HG03354 (cell line): ENCODE measurements at regions not wholly inside any gene's neighbourhood (a gene's known extent, or its start where the extent isn't known, plus 50 kb on each side); places are given as distances from the start of the nearest gene placed in this dataset.

Source experiments
- ATAC-seq: cut with Tn5 transposase; IDR thresholded peaks from one replicate; pipeline ENCODE4 v1.9.1; 2021; ENCODE audit warnings: mild to moderate bottlenecking; ENCODE audit not compliant: unreplicated experiment, poor library complexity, severe bottlenecking

DNA sequence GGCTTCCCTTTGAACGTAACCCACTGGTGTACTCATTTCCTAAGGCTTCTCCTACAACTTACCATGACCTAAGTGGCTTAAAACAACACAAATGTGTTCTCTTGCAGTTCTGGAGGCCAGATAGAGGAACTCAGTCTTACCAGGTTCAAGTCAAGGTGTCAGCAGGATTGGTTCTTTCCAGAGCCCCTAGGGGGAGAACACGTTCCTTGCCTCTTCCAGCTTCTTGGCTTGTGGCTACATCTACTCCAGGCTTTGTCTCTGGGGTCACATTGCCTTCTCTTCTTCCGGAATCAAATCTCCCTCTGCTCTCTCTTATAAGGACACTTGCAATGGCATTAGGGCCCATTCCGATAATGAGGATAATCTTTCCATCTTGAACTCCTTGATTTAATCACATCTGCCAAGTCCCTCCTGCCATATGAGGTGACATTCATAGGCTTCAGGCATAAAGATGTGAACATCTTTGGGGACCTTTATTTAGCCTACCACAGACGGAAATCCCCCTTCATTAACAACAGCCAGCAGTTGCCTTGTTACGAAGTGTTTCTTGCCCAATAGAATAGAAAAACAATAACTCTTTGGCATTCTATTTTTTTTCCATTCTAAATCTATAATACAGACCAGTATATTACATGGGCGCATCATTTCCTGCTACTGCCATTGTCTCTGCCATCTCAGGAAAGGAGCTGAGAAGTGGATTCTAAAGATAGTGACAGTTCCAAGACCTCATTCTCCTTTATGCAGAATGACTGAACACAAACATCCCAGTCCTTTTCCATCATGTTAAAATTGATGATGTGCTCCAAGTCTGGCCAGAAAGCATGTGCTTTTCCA, 362.0 kb downstream of the ZNF521 start:
- no peak for ATAC-seq

DNA sequence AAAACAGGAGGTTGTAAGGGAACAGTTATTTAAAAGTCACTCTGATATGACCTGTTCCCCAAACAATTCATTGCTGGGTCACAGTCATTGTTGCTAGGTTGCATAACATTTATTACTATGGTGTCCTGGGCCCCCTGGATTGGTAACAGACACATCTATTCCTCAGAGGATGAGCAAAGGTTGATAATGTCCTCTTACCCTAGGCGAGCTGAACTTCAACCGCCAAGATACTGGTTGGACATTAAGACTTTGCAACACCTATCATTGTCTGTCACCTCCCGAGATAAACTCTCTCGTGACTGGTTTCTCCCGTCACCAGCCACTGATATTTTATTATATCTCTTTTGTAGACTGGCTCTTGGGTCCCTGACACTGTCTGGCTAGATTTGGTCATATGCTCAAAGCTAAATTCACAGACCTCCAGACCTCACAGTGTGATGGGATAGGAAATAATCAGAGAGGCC, 361.3 kb downstream of the ZNF521 start:
- no peak for ATAC-seq

DNA sequence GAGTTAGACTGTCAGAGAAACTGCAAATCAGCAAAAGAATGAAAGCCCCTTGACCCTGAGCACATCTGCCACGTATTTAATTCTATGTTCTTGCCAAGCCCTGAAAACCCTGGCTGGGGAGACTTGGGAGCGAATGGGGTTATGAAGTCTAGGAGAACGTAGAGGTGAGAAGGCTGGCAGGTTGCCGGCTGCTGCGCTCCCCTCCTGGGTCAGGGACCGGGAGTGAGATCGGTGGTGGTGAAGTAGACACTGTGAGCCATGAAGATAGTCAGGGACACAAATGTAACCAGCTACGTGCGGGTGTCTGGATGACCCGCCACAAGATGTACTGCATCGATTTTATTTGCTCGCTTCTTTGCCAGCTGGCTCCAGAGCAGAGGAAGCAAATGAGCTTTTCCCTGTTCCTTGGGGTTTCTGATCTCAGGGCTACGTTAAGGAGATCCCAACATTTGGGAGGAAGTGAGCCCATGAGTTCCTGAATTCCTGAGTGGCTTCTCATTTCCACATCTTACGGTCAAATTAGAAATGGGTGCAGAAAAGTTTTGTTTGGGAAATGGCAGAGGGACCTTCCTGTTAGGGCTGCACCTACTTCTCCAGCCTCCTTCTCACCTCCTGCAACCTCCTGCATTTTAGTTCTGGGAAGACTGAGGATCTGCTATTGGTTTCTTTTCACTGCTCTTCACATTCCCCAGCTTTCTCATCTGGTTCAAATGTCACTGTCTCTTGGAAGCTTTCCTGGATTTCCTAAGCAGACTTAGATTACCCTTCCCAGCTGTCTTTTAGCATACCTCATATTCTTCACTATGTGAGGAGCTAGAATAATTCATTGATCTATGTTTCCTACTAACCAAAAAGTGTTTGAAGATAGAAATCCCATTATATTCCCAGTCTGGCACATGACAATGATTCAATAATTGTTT, 360.6 kb downstream of the ZNF521 start:
- ATAC-seq, result no peak

DNA sequence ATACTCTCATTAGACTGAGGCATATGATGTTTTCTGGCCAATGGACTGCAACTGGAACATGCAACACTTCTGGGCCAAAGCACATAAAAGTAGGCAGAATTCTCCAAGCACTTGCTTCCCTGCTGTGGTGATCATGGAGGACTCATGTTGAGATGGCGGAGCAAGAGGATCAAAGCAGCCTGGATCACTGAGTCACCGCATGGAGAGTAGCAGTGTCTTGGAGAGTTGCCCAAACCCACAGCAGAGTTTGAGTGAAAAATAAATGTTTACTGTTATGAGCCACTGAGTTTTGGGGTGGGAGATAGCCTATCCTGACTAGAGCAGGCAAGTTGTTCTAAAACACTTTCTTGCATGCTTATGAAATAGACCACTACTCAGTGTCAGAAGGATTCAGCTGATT, 359.5 kb downstream of the ZNF521 start:
- no peak for ATAC-seq

DNA sequence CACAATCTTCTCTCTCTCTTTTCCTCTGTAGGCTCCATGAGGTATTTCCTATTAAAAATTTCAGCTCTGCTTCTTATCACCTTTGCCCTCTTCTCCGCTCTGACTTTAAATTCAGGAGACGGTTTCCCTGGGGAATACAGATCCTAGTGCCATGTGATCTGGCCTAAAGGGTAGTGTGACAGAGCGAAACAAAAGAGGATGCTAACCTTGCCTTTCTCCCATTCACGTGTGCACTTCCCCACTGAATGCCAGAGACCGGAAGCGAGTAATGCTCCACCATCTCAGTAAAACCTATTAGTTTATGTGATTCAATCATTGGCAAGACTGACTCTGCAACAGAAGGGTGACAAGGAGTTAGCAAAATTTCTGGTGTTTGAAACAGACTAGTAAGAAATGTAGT, 358.3 kb downstream of the ZNF521 start:
- ATAC-seq, result no peak

GRCh38 chr18:24995056-24995455, 356.9 kb downstream of the ZNF521 start:
- no peak for ATAC-seq

DNA sequence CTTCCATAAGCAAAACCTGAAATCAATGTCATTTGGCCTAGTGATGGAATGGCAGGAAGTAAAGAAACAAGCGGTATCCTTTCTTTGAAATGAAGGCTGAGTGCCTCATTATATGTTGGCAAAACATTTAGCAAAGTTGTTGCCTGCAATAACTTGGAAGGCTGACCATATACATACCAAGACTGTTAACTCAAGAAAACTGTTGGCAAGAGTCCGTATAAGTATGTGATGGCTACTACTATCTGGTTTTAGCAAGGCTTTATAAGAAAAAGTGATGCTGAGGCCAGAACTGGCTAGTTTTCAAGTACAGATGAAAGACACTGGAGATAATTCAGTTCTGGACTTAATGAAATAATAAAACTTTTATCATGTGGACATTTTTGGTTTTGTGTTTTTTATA, 356.2 kb downstream of the ZNF521 start:
- ATAC-seq, result no peak

DNA sequence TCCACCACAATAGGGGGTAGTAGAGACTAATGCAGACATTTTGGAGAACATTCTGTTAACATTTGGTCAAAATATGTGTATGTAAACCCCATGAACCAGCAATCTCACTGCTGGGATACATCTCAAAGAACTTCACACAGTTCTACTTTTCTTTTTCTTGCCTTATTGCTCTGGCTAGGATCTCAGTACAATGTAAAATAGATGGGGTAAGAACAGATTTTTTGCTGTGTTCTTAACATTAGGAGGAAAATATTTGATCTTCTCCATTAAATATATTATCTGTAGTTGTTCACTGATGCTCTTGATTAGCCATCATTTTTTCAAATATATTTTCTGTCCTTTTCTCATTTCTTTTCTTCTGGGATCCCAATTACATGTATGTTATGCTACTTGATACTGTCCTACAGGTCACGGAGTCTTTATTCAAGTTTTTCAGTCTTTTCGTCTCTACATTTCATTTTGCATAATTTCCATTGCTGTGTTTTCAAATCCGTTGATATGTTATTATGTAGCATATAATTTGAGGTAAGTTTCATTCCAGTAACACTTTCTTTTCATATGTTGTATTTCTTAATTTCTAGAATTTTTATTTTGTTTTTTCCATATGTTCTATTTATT, 352.2 kb downstream of the ZNF521 start:
- no peak for ATAC-seq

DNA sequence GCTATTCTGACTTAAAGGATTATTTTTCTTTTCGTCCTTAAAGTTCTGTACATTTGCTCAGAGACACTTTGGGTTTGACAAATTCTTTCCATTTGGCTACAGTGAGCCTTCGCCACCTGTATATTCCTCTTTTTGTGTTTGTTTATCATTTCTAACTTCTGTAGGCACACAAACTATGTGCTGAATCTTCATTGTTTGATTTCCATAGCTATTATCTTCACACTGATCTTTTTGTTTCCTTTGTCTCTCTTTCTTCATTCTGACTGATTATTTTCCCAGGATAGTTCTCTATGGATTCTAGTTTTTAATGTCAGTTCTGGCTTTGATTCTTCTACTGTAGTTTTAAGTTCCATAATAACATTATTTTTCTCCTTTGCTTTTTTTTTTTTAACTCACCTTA, 350.2 kb downstream of the ZNF521 start:
- no peak for ATAC-seq

DNA sequence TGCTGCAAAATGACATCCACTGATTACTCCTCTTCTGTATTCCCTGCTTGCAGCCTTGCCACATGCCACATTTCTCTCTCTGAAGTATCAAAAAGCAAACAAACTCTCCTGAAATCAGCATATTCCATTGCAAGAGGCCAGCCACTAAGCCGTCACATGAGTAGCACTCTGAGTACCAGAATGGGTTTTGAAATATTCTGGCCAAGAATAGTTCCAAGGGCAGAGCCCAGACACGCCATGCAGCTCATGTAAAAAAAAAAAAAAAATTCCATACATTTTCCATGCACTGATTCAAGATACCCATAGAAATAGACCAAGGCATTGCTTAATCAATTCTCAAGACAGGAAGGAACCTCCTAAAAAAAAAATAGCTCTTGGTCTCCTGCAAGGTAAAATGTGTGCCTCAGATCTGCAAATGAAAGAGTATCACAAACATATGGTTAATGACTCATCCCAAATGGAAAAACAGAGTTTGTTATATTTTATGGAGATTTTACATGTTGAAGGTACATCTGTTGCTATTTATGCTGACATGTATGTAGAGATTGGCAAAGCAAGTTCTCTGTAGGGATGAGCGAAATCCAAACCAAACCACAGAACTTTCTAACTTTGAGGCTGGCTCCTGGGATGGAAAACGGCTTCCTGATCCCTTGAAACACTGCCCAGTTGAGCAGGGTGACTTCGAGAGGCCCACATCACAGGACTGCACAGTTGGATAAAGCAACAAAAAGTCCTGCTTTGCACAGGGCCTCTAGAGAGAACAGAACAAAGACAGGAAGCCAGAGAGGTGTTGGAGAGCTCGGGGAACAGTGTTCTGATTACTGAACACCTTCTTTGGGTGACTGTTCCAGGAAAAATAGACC, 346.2 kb downstream of the ZNF521 start:
- no peak for ATAC-seq

GRCh38 chr18:25010623-25011374, 341.2 kb downstream of the ZNF521 start:
- ATAC-seq, result no peak
